Fibroblast of lung (primary cell): ENCODE measurements at regions not wholly inside any gene's neighbourhood (a gene's known extent, or its start where the extent isn't known, plus 50 kb on each side); places are given as distances from the start of the nearest gene placed in this dataset.

Experiments used
- CTCF ChIP-seq, 2 donors: IDR thresholded peaks in 1 of 2; conservative IDR thresholded peaks in 1 of 2; 1 replicate in 1 of 2; 2 replicates in 1 of 2; pipeline ENCODE4 v1.5.1; 2011 to 2012; ENCODE audit warnings: low read length in 2 of 2, control low read depth in 1 of 2, inconsistent platforms in 1 of 2, low read depth in 1 of 2, mild to moderate bottlenecking in 1 of 2
- EZH2 ChIP-seq: IDR thresholded peaks from 2 replicates; pipeline ENCODE4 v1.5.1; 2012; ENCODE audit warnings: low read length, control low read depth, mild to moderate bottlenecking; ENCODE audit errors: missing control alignments

GRCh38 chr15:100824211-100824610 is 55.4 kb upstream of the ALDH1A3 start:
- TF ChIP-seq CTCF (conservative IDR thresholded peaks at IDR 0.05 in 1 of 2, IDR thresholded peaks at IDR 0.05 in 1 of 2; ENCODE audit: low read depth in 1 of 2, low read length in 2 of 2) (no peak), EZH2 (no peak)
